Erythroblast (primary cell): ENCODE measurements at regions not wholly inside any gene's neighbourhood (a gene's known extent, or its start where the extent isn't known, plus 50 kb on each side); places are given as distances from the start of the nearest gene placed in this dataset.
"Not testable (repeated sequence)": the region's sequence is repeated elsewhere in the genome, so short reads cannot be mapped to it uniquely, and the experiment has no call there.

Experiments used
- GATA1 ChIP-seq: IDR thresholded peaks from 2 replicates; pipeline ENCODE4 v1.6.1; 2011; ENCODE audit warnings: low read depth, mild to moderate bottlenecking, control low read depth, low read length, moderate library complexity
- POLR2A ChIP-seq: IDR thresholded peaks from 2 replicates; pipeline ENCODE4 v1.6.1; 2011; ENCODE audit warnings: mild to moderate bottlenecking, low read length

- TF ChIP-seq POLR2A, GATA1: not testable (repeated sequence)
Measured at GRCh38 chr5:121665542-121665941, 186.1 kb upstream of the FTMT start.
